OCI-LY1 (cell line): ENCODE measurements at regions not wholly inside any gene's neighbourhood (a gene's known extent, or its start where the extent isn't known, plus 50 kb on each side); places are given as distances from the start of the nearest gene placed in this dataset.

Experiments
- H2AFZ ChIP-seq: fragments of 200-600 bp; sonication (generic), shearing (Covaris generic); 2 replicates; pipeline ENCODE4 v1.6.0; 2014; ENCODE audit warnings: antibody characterized with exemption, mild to moderate bottlenecking, low read length
- H3F3A ChIP-seq: fragments of 200-600 bp; sonication (generic), shearing (Covaris generic); 2 replicates; pipeline ENCODE4 v1.6.0; 2014; ENCODE audit warnings: mild to moderate bottlenecking, antibody characterized with exemption, low read length, moderate library complexity; ENCODE audit not compliant: insufficient read depth
- H3K27ac ChIP-seq: fragments of 200-600 bp; sonication (generic); 2 replicates; pipeline ENCODE4 v1.5.1; 2014; ENCODE audit warnings: low read length, mixed run types, mild to moderate bottlenecking, low read depth; ENCODE audit not compliant: poor library complexity, severe bottlenecking
- H3K27me3 ChIP-seq: fragments of 200-600 bp; sonication (generic); 2 replicates; pipeline ENCODE4 v1.6.0; 2014; ENCODE audit warnings: antibody characterized with exemption, mild to moderate bottlenecking, low read length, moderate library complexity; ENCODE audit not compliant: insufficient read depth
- H3K36me3 ChIP-seq: fragments of 200-600 bp; sonication (generic); 2 replicates; pipeline ENCODE4 v1.6.1; 2014; ENCODE audit warnings: mild to moderate bottlenecking, antibody characterized with exemption, low read length, moderate library complexity, mixed read lengths; ENCODE audit not compliant: insufficient read depth
- H3K4me1 ChIP-seq: fragments of 200-600 bp; sonication (generic); 2 replicates; pipeline ENCODE4 v1.5.1; 2014; ENCODE audit warnings: mild to moderate bottlenecking, low read length, moderate library complexity; ENCODE audit not compliant: insufficient read depth, severe bottlenecking
- H3K4me2 ChIP-seq: fragments of 200-600 bp; sonication (generic), shearing (Covaris generic); 2 replicates; pipeline ENCODE4 v1.6.1; 2014; ENCODE audit warnings: low read length
- H3K4me3 ChIP-seq: fragments of 200-600 bp; sonication (generic); 2 replicates; pipeline ENCODE4 v1.5.1; 2014; ENCODE audit warnings: low read length, low read depth, mild to moderate bottlenecking, mixed read lengths; ENCODE audit not compliant: poor library complexity, severe bottlenecking
- H3K79me2 ChIP-seq: fragments of 200-600 bp; shearing (Covaris generic); 2 replicates; pipeline ENCODE4 v1.6.1; 2016; ENCODE audit warnings: mixed run types, low read length, mixed read lengths; ENCODE audit not compliant: insufficient read depth
- H3K9ac ChIP-seq: fragments of 200-600 bp; sonication (generic), shearing (Covaris generic); 2 replicates; pipeline ENCODE4 v1.6.1; 2014; ENCODE audit warnings: mild to moderate bottlenecking, low read length, mixed read lengths
- H3K9me2 ChIP-seq: fragments of 200-600 bp; sonication (generic), shearing (Covaris generic); 2 replicates; pipeline ENCODE4 v1.6.1; 2014; ENCODE audit warnings: low read depth, mild to moderate bottlenecking, low read length, mixed read lengths
- H3K9me3 ChIP-seq: fragments of 200-600 bp; shearing (Covaris generic); 2 replicates; pipeline ENCODE4 v1.6.1; 2014; ENCODE audit warnings: low read length, mixed read lengths
- H4K20me1 ChIP-seq: fragments of 200-600 bp; sonication (generic), shearing (Covaris generic); 2 replicates; pipeline ENCODE4 v1.6.0; 2016; ENCODE audit warnings: mild to moderate bottlenecking, low read length; ENCODE audit not compliant: insufficient read depth
- EZH2 ChIP-seq: fragments of 200-600 bp; sonication (generic), shearing (Covaris generic); IDR thresholded peaks from 2 replicates; pipeline ENCODE4 v1.8.0; 2017; ENCODE audit warnings: borderline replicate concordance, mixed run types, mild to moderate bottlenecking, antibody characterized with exemption, low read length, moderate library complexity, mixed read lengths
- TF ChIP-seq, protein P1 (sequence below): fragments of 200-600 bp; sonication (generic), shearing (Covaris generic); IDR thresholded peaks from 2 replicates; pipeline ENCODE4 v1.5.1; 2017; ENCODE audit warnings: mild to moderate bottlenecking, antibody characterized with exemption, low read length, moderate library complexity, mixed read lengths

DNA sequence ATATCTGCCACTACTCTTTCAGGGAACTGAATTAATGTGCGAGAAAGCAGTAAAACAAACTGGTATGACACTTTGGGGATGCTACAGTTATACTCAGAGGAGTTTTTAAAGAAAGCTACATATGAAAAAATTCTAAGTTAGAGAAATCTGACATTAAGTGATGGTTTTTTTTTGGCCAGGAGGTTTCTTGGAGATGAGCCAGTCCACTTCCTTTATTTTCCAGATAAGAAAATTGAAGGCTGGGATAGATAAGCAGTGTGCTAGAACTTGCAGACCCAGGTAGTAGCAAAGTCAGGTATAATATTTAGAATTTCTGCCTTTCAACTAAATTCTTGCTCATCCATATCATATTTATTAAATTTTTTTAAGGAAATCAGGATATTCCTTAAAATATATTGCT lies 106.8 kb downstream of the FAT4 start:
- Histone ChIP-seq H2AFZ (no peak overlapping the region), H3K27ac (no peak overlapping the region), H3K79me2 (no peaks in the 10 kb centered on the region), H3K4me1 (no peaks in the 10 kb centered on the region), H3K27me3 (no peaks in the 10 kb centered on the region), H3K9ac (no peak overlapping the region), H3K9me2 (no peaks in the 10 kb centered on the region), H3K4me2 (no peak overlapping the region), H3K9me3 (no peaks in the 10 kb centered on the region), H3K4me3 (no peak overlapping the region), H3K36me3 (no peaks in the 10 kb centered on the region), H4K20me1 (no peaks in the 10 kb centered on the region), H3F3A (no peaks in the 10 kb centered on the region)
- no peak for TF ChIP-seq EZH2
- TF ChIP-seq, protein P1, sequence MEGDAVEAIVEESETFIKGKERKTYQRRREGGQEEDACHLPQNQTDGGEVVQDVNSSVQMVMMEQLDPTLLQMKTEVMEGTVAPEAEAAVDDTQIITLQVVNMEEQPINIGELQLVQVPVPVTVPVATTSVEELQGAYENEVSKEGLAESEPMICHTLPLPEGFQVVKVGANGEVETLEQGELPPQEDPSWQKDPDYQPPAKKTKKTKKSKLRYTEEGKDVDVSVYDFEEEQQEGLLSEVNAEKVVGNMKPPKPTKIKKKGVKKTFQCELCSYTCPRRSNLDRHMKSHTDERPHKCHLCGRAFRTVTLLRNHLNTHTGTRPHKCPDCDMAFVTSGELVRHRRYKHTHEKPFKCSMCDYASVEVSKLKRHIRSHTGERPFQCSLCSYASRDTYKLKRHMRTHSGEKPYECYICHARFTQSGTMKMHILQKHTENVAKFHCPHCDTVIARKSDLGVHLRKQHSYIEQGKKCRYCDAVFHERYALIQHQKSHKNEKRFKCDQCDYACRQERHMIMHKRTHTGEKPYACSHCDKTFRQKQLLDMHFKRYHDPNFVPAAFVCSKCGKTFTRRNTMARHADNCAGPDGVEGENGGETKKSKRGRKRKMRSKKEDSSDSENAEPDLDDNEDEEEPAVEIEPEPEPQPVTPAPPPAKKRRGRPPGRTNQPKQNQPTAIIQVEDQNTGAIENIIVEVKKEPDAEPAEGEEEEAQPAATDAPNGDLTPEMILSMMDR = no peak

DNA sequence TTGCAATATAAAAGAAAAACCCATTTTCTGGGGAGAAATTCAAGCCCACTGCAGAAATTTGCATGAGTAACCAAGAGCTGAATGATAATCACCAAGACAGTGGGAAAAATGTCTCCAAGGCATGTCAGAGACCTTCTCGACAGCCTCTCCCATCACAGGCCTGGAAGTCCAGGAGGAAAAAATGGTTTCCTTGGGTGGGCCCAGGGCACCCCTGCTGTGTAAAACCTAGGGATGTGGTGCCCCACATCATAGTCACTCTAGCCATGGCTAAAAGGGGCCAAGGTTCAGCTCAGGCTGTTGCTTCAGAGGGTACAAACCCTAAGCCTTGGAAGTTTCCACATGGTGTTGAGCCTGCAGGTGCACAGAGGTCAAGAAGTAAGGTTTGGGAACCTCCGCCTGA lies 108.4 kb downstream of the FAT4 start:
- H3F3A ChIP-seq = no peaks in the 10 kb centered on the region
- H3K4me2 ChIP-seq = no peak overlapping the region
- no peak overlapping the region for H3K27ac ChIP-seq
- no peak overlapping the region for H3K9ac ChIP-seq
- TF ChIP-seq, protein P1 = no peak
- no peak for TF ChIP-seq EZH2
- H2AFZ ChIP-seq = no peak overlapping the region
- no peaks in the 10 kb centered on the region for H3K36me3 ChIP-seq
- no peaks in the 10 kb centered on the region for H3K9me3 ChIP-seq
- no peaks in the 10 kb centered on the region for H4K20me1 ChIP-seq
- no peak overlapping the region for H3K4me3 ChIP-seq
- no peaks in the 10 kb centered on the region for H3K4me1 ChIP-seq
- no peaks in the 10 kb centered on the region for H3K27me3 ChIP-seq
- H3K79me2 ChIP-seq = no peaks in the 10 kb centered on the region
- no peaks in the 10 kb centered on the region for H3K9me2 ChIP-seq

- Histone ChIP-seq H3K27me3 (no peaks in the 10 kb centered on the region), H3F3A (no peaks in the 10 kb centered on the region), H3K79me2 (no peaks in the 10 kb centered on the region), H3K27ac (no peak overlapping the region), H3K4me2 (no peak overlapping the region), H4K20me1 (no peaks in the 10 kb centered on the region), H3K9me2 (no peaks in the 10 kb centered on the region), H3K36me3 (no peaks in the 10 kb centered on the region), H3K4me3 (no peak overlapping the region), H2AFZ (no peak overlapping the region), H3K9ac (no peak overlapping the region), H3K9me3 (no peaks in the 10 kb centered on the region), H3K4me1 (no peaks in the 10 kb centered on the region)
- TF ChIP-seq, protein P1 = no peak
- TF ChIP-seq EZH2 = no peak
Measured at GRCh38 chr4:125428832-125429231, 114.1 kb downstream of the FAT4 start.
